ENCODE measurements at regions not wholly inside any gene's neighbourhood (a gene's known extent, or its start where the extent isn't known, plus 50 kb on each side); places are given as distances from the start of the nearest gene placed in this dataset.

DNA sequence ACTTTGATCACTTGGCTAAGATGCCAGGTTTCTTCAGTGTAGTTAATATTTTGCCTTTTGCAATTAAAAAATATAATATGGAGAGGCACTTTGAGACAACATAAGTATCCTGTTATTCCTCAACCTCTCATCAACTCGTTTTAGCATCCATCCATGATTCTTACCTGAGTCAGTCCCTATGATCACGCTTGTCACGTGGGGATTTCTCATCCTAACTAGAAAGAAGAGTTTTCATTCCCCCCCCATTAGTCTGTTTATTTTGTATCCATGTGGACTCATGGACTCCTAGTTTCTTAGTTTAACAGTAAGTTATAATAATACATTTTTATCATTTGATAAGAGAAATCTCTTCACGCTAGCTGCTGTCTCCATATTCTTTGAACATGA, 110.3 kb downstream of the SLC25A47 start:
- FAIRE-seq (no peak), DNase-seq (ENCODE audit: insufficient read length, low spot score) (no peak)
- TF ChIP-seq, protein P1, sequence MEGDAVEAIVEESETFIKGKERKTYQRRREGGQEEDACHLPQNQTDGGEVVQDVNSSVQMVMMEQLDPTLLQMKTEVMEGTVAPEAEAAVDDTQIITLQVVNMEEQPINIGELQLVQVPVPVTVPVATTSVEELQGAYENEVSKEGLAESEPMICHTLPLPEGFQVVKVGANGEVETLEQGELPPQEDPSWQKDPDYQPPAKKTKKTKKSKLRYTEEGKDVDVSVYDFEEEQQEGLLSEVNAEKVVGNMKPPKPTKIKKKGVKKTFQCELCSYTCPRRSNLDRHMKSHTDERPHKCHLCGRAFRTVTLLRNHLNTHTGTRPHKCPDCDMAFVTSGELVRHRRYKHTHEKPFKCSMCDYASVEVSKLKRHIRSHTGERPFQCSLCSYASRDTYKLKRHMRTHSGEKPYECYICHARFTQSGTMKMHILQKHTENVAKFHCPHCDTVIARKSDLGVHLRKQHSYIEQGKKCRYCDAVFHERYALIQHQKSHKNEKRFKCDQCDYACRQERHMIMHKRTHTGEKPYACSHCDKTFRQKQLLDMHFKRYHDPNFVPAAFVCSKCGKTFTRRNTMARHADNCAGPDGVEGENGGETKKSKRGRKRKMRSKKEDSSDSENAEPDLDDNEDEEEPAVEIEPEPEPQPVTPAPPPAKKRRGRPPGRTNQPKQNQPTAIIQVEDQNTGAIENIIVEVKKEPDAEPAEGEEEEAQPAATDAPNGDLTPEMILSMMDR (IDR thresholded peaks at IDR 0.05; ENCODE audit: insufficient read depth, missing control alignments) = no peak

DNA sequence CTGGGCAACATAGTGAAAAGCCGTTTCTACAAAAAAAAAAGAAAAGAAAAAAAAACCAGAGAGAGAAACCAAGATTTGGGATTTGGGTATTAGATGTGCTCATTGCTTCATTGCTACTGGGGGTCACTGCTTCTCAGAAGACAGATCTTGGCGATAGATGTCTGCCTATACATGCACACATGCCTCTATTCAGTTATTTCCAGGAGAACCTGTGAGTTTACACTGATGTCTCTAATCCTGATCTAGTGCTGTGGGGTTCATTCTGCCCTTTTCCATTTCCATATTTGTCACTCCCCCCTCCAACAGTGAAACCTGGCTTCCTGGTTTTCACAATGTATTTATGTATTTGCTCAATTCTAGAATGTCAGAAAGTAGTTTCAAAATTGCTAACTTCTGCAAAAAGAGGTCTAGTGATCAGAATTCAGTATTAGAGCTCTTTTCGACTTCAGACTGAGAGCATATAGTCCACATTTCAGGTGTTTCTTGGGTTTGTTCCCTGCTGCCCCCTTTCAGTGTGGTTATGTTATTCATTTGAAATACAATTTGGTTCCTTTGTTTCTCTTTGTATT, 111.0 kb downstream of the SLC25A47 start:
- TF ChIP-seq, protein P1 (IDR thresholded peaks at IDR 0.05; ENCODE audit: insufficient read depth, missing control alignments) = no peak
- DNase-seq (ENCODE audit: insufficient read length, low spot score) (no peak), FAIRE-seq (no peak)

DNA sequence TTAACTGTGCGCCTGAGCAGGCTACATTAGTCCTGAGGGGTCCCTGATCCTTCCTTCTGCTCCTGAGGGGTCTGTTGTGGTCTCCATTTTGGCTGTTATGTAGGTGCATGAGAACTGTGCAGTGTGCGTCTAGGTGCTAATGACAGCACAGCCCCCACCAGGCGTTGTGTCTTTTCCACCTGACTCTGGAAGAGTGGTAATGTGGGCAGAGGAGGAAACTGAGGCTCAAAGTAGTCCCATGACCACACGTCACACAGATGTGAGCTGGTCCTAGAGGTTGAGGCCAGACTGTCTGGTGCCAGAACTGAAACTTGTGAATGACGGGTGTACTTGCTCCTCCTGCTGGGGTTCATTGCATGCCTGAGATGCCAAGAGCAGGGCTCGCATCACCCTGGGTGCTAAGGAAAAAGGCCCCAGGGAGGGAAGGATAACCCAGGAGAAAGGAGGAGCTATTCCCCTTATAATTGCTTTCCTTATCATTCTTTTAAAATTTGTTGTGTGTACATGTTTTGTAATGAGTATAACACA, 111.8 kb downstream of the SLC25A47 start:
- FAIRE-seq (no peak), DNase-seq (ENCODE audit: insufficient read length, low spot score) (no peak)
- TF ChIP-seq, protein P1 (IDR thresholded peaks at IDR 0.05; ENCODE audit: insufficient read depth, missing control alignments) = no peak

DNA sequence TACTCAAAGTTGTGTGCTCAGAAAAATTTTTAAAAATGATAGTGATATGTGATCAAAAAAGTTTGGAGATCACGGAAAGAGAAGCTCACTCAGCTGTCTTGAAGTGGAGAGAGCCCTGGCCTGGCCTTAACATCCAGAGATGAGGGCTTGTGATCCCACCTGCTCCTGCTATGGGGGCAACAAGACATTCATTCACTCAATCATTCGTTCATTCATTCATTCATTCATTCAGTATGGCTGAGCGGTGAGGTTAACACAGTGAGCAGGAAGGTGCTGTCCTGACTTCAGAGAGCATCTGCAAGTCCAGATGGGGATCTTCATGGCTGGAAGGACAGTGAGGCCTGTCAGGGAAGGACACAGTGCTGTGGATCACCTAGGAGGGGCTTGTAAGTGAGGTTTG, 112.3 kb downstream of the SLC25A47 start:
- DNase-seq (ENCODE audit: insufficient read length, low spot score) = no peak
- FAIRE-seq = no peak
- TF ChIP-seq, protein P1 (IDR thresholded peaks at IDR 0.05; ENCODE audit: insufficient read depth, missing control alignments) = no peak

DNA sequence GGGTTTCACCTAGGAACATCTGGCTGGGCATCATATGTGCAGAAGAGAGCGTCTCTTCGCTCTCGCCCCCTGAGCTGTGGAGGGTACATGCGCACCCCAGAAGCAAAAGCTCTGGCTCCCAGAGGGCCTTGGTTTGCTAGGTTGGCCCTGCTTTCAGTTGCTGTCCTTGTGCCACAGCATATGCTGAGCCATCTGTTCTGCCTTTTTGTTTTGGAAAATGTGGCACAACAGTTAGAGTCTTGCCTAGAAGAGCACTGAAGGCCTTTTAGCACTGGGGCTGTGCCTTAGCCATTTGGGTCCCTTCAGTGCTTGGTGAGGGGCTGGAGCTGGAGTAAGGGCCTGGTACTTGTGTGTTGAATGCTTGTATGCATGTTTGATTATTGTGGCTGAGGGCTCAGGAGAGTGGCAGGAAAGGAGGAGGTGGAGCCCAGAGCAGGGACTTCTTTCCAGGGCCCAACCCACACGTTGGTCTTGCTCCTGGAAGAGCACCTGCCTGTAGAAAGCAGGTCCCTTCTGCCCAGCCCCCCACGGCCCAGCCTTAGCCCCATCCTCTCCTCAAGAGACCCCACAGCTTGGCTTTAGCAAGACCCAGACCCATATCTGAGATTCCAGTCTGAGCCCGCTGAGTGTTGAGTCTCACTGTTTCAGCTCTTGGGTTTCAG, 113.7 kb downstream of the SLC25A47 start:
- FAIRE-seq (no peak), DNase-seq (ENCODE audit: insufficient read length, low spot score) (no peak)
- TF ChIP-seq, protein P1 (IDR thresholded peaks at IDR 0.05; ENCODE audit: insufficient read depth, missing control alignments) = no peak

DNA sequence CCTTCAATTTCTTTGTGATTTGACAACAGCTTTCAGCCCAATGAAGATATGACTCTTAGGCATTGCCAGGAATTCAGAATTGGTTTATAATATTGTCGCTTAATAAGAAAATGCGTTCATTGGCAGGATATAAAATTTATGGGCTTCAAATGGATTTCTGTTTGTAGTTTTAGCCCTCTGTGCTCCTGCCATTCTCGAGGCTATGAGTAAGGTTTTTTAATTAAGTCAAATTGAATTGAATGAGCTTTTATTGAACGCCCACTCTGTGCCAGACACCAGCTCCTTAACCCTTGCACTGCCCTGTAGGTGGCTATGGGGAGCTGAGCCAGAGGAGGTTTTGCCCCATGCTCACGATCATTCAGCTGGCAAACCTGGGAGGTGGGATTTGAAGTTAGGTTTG, 115.1 kb downstream of the SLC25A47 start:
- TF ChIP-seq, protein P1 (IDR thresholded peaks at IDR 0.05; ENCODE audit: insufficient read depth, missing control alignments) = no peak
- DNase-seq (ENCODE audit: insufficient read length, low spot score) (no peak), FAIRE-seq (no peak)

Data from D721Med (cell line).